ENCODE measurements at regions not wholly inside any gene's neighbourhood (a gene's known extent, or its start where the extent isn't known, plus 50 kb on each side); places are given as distances from the start of the nearest gene placed in this dataset.

- 0% methylated on average over 5 of the region's 5 CpGs for WGBS (ENCODE audit: insufficient coverage, low coverage, missing lambda C conversion rate)
- FAIRE-seq: no peak
These were observed 265.0 kb downstream of the DHX15 start for GRCh38 chr4:24319387-24319786.

GRCh38 chr4:24315056-24315455 lies 269.3 kb downstream of the DHX15 start:
- peaks cover 0 to 2% of the 10 kb centered on the region in 2 experiments; a peak in 1 of 5 replicates for H3K27me3 ChIP-seq (ENCODE audit: control insufficient read depth in 2 of 2, insufficient read depth in 2 of 2, low read length in 2 of 2)
- 0% methylated on average over 1 of the region's 1 CpG for WGBS (ENCODE audit: insufficient coverage, low coverage, missing lambda C conversion rate)
- H3K9ac ChIP-seq (ENCODE audit: insufficient read depth in 1 of 2, low read depth in 2 of 2, low read length in 2 of 2): no peak overlapping the region
- H3K9me3 ChIP-seq (replicated peaks; ENCODE audit: control insufficient read depth, insufficient read depth, low read depth, low read length): no peaks in the 10 kb centered on the region
- FAIRE-seq (no peak), DNase-seq (ENCODE audit: extremely low read depth in 1 of 4, low spot score in 3 of 4) (no peak), ATAC-seq (no peak)
- in situ Hi-C loops (cut with MboI) (no loop called here), intact Hi-C loops (cut with micrococcal nuclease) (no loop called here)
- no peaks in the 10 kb centered on the region for H3K36me3 ChIP-seq (ENCODE audit: control insufficient read depth, insufficient read depth, low read length)
- no TSS peak for BruUV-seq (replicated peaks)
- H3K4me2 ChIP-seq (ENCODE audit: insufficient read depth, low read length): no peak overlapping the region
- ChIA-PET CTCF (ENCODE audit: low intra/inter-chr PET ratio) (no interaction called here), POLR2A (no interaction called here)
- no peak overlapping the region for H3K27ac ChIP-seq (ENCODE audit: extremely low read depth, low read depth, low read length)
- H3K9me1 ChIP-seq (ENCODE audit: control insufficient read depth, insufficient read depth, low read length): no peaks in the 10 kb centered on the region
- no peaks in the 10 kb centered on the region for H3K79me2 ChIP-seq (ENCODE audit: control insufficient read depth, insufficient read depth, low read length)
- no peak overlapping the region for H2AFZ ChIP-seq (ENCODE audit: low read depth, low read length)
- no peak overlapping the region for H3K4me3 ChIP-seq
- H4K20me1 ChIP-seq (replicated peaks; ENCODE audit: control insufficient read depth, insufficient read depth, low read length): no peaks in the 10 kb centered on the region
- H3K4me1 ChIP-seq (replicated peaks in 1 of 2; ENCODE audit: control insufficient read depth in 2 of 2, insufficient read depth in 2 of 2, low read length in 2 of 2): no peaks in the 10 kb centered on the region
- TF ChIP-seq E2F3 (CRISPR knock-in tag; IDR thresholded peaks at IDR 0.05): no peak
- no peak for TF ChIP-seq POLR2AphosphoS5 (IDR thresholded peaks at IDR 0.05; ENCODE audit: control insufficient read depth, insufficient read depth, low read depth, low read length)
- TF ChIP-seq HDAC6 (IDR thresholded peaks at IDR 0.05; ENCODE audit: low read depth, low read length): no peak
- TF ChIP-seq IRF2 (CRISPR knock-in tag; IDR thresholded peaks at IDR 0.05): no peak
- TF ChIP-seq ZNF668 (CRISPR knock-in tag; IDR thresholded peaks at IDR 0.05): no peak
- TF ChIP-seq, protein P1, sequence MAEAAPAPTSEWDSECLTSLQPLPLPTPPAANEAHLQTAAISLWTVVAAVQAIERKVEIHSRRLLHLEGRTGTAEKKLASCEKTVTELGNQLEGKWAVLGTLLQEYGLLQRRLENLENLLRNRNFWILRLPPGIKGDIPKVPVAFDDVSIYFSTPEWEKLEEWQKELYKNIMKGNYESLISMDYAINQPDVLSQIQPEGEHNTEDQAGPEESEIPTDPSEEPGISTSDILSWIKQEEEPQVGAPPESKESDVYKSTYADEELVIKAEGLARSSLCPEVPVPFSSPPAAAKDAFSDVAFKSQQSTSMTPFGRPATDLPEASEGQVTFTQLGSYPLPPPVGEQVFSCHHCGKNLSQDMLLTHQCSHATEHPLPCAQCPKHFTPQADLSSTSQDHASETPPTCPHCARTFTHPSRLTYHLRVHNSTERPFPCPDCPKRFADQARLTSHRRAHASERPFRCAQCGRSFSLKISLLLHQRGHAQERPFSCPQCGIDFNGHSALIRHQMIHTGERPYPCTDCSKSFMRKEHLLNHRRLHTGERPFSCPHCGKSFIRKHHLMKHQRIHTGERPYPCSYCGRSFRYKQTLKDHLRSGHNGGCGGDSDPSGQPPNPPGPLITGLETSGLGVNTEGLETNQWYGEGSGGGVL (CRISPR knock-in tag; IDR thresholded peaks at IDR 0.05): no peak
- no peak for TF ChIP-seq ARID1B (IDR thresholded peaks at IDR 0.05)
- no peak for TF ChIP-seq EP300 (IDR thresholded peaks at IDR 0.05; ENCODE audit: low read length)
- TF ChIP-seq SMARCC2 (IDR thresholded peaks at IDR 0.05; ENCODE audit: low read depth): no peak
- TF ChIP-seq SMAD3 (CRISPR knock-in tag; conservative IDR thresholded peaks at IDR 0.05): no peak
- TF ChIP-seq BDP1 (IDR thresholded peaks at IDR 0.05; ENCODE audit: insufficient read depth, insufficient read length): no peak
- TF ChIP-seq, protein P2, sequence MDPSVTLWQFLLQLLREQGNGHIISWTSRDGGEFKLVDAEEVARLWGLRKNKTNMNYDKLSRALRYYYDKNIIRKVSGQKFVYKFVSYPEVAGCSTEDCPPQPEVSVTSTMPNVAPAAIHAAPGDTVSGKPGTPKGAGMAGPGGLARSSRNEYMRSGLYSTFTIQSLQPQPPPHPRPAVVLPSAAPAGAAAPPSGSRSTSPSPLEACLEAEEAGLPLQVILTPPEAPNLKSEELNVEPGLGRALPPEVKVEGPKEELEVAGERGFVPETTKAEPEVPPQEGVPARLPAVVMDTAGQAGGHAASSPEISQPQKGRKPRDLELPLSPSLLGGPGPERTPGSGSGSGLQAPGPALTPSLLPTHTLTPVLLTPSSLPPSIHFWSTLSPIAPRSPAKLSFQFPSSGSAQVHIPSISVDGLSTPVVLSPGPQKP (CRISPR knock-in tag; IDR thresholded peaks at IDR 0.05): no peak
- TF ChIP-seq TEAD1 (CRISPR knock-in tag; IDR thresholded peaks at IDR 0.05): no peak
- TF ChIP-seq ZNF707 (CRISPR knock-in tag; conservative IDR thresholded peaks at IDR 0.05): no peak
- no peak for TF ChIP-seq SMARCE1 (IDR thresholded peaks at IDR 0.05)

More at GRCh38 chr4:24319387-24319786, 265.0 kb downstream of the DHX15 start:
- no peaks in the 10 kb centered on the region for H3K9me1 ChIP-seq (ENCODE audit: control insufficient read depth, insufficient read depth, low read length)
- peaks cover 0 to 8% of the 10 kb centered on the region in 2 experiments; a peak in 4 of 5 replicates for H3K27me3 ChIP-seq (ENCODE audit: control insufficient read depth in 2 of 2, insufficient read depth in 2 of 2, low read length in 2 of 2)
- no peak overlapping the region for H2AFZ ChIP-seq (ENCODE audit: low read depth, low read length)
- H3K4me3 ChIP-seq: no peak overlapping the region
- no peak overlapping the region for H3K27ac ChIP-seq (ENCODE audit: extremely low read depth, low read depth, low read length)
- no peaks in the 10 kb centered on the region for H3K4me1 ChIP-seq (replicated peaks in 1 of 2; ENCODE audit: control insufficient read depth in 2 of 2, insufficient read depth in 2 of 2, low read length in 2 of 2)
- H3K4me2 ChIP-seq (ENCODE audit: insufficient read depth, low read length): no peak overlapping the region
- no peak overlapping the region for H3K9ac ChIP-seq (ENCODE audit: insufficient read depth in 1 of 2, low read depth in 2 of 2, low read length in 2 of 2)
- POLR2A ChIA-PET: interaction anchor here (0.6 to 0.8 kb wide), 2 partner anchors 12 to 19 kb away, joined by 3 read pairs; no protein-coding TSS in a partner anchor
- TF ChIP-seq POLR2B (IDR thresholded peaks at IDR 0.05; ENCODE audit: low read depth, partially characterized antibody): no peak
- no peak for TF ChIP-seq NFRKB (IDR thresholded peaks at IDR 0.05; ENCODE audit: low read depth)
- TF ChIP-seq KLF10 (CRISPR knock-in tag; IDR thresholded peaks at IDR 0.05): no peak
- no TSS peak for BruUV-seq (replicated peaks)
- no peaks in the 10 kb centered on the region for H3K36me3 ChIP-seq (ENCODE audit: control insufficient read depth, insufficient read depth, low read length)
- no peaks in the 10 kb centered on the region for H3K79me2 ChIP-seq (ENCODE audit: control insufficient read depth, insufficient read depth, low read length)
- in situ Hi-C loops (cut with MboI) (no loop called here), intact Hi-C loops (cut with micrococcal nuclease) (no loop called here)
- CTCF ChIA-PET (ENCODE audit: low intra/inter-chr PET ratio): no interaction called here
- DNase-seq (ENCODE audit: extremely low read depth in 1 of 4, low spot score in 3 of 4) (no peak), ATAC-seq (no peak)
- no peaks in the 10 kb centered on the region for H3K9me3 ChIP-seq (replicated peaks; ENCODE audit: control insufficient read depth, insufficient read depth, low read depth, low read length)
- H4K20me1 ChIP-seq (replicated peaks; ENCODE audit: control insufficient read depth, insufficient read depth, low read length): no peaks in the 10 kb centered on the region
